ENCODE measurements at regions not wholly inside any gene's neighbourhood (a gene's known extent, or its start where the extent isn't known, plus 50 kb on each side); places are given as distances from the start of the nearest gene placed in this dataset.

- Histone ChIP-seq H3K27ac (no peak overlapping the region), H3K9me3 (peaks cover 15% of the 10 kb centered on the region), H3K4me3 (no peak overlapping the region), H3K36me3 (no peaks in the 10 kb centered on the region), H3K4me1 (no peaks in the 10 kb centered on the region), H3K27me3 (no peaks in the 10 kb centered on the region)
- DNase-seq (ENCODE audit: low spot score in 2 of 2), result no peak
- 36% methylated on average over 1 of the region's 1 CpG for WGBS
- TF ChIP-seq, protein P1, sequence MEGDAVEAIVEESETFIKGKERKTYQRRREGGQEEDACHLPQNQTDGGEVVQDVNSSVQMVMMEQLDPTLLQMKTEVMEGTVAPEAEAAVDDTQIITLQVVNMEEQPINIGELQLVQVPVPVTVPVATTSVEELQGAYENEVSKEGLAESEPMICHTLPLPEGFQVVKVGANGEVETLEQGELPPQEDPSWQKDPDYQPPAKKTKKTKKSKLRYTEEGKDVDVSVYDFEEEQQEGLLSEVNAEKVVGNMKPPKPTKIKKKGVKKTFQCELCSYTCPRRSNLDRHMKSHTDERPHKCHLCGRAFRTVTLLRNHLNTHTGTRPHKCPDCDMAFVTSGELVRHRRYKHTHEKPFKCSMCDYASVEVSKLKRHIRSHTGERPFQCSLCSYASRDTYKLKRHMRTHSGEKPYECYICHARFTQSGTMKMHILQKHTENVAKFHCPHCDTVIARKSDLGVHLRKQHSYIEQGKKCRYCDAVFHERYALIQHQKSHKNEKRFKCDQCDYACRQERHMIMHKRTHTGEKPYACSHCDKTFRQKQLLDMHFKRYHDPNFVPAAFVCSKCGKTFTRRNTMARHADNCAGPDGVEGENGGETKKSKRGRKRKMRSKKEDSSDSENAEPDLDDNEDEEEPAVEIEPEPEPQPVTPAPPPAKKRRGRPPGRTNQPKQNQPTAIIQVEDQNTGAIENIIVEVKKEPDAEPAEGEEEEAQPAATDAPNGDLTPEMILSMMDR (IDR thresholded peaks at IDR 0.05), result no peak
These were observed 287.6 kb downstream of the MAP2K6 start for GRCh38 chr17:69702078-69702477.

GRCh38 chr17:69703751-69704150, 289.3 kb downstream of the MAP2K6 start:
- Histone ChIP-seq H3K4me1 (no peaks in the 10 kb centered on the region), H3K9me3 (peaks cover 7% of the 10 kb centered on the region), H3K27me3 (no peaks in the 10 kb centered on the region), H3K36me3 (no peaks in the 10 kb centered on the region), H3K4me3 (no peak overlapping the region), H3K27ac (no peak overlapping the region)
- TF ChIP-seq POLR2A (IDR thresholded peaks at IDR 0.05), result no peak
- TF ChIP-seq EP300 (IDR thresholded peaks at IDR 0.05), result no peak
- no peak for TF ChIP-seq POLR2AphosphoS5 (IDR thresholded peaks at IDR 0.05)
- TF ChIP-seq, protein P1 (IDR thresholded peaks at IDR 0.05), result no peak
- WGBS, result 71% methylated on average over 1 of the region's 1 CpG
- no peak for DNase-seq (ENCODE audit: low spot score in 2 of 2)

DNA sequence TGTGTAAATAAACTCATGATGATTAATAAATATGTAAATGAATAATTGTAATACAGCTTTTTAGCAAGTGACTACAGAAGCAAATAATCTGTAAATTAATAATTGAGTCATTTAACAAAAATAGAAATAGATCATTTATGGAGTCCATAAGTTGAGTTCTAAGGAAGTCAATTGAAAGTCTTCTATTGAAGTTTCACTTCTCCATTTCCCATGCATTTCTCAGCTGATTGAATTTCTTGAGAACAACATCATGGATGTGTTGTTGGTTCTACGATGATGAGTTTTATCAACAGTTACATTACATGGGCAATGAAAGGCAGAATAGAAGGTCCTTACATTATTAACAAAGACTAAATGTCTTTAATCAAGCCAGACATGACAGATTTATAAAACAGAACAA, 290.4 kb downstream of the MAP2K6 start:
- Histone ChIP-seq H3K27me3 (no peaks in the 10 kb centered on the region), H3K4me3 (no peak overlapping the region), H3K9me3 (no peaks in the 10 kb centered on the region), H3K4me1 (no peaks in the 10 kb centered on the region), H3K36me3 (no peaks in the 10 kb centered on the region), H3K27ac (no peak overlapping the region)
- no peak for DNase-seq (ENCODE audit: low spot score in 2 of 2)
- TF ChIP-seq, protein P1 (IDR thresholded peaks at IDR 0.05), result no peak
- TF ChIP-seq POLR2AphosphoS5 (IDR thresholded peaks at IDR 0.05) (no peak), POLR2A (IDR thresholded peaks at IDR 0.05) (no peak), EP300 (IDR thresholded peaks at IDR 0.05) (no peak)
- WGBS, result 82% methylated on average over 1 of the region's 1 CpG

- Histone ChIP-seq H3K4me1 (no peaks in the 10 kb centered on the region), H3K27ac (no peak overlapping the region), H3K4me3 (no peak overlapping the region), H3K9me3 (no peaks in the 10 kb centered on the region), H3K27me3 (no peaks in the 10 kb centered on the region), H3K36me3 (no peaks in the 10 kb centered on the region)
- no peak for DNase-seq (ENCODE audit: low spot score in 2 of 2)
- TF ChIP-seq, protein P1 (IDR thresholded peaks at IDR 0.05), result no peak
- TF ChIP-seq POLR2AphosphoS5 (IDR thresholded peaks at IDR 0.05) (no peak), POLR2A (IDR thresholded peaks at IDR 0.05) (no peak), EP300 (IDR thresholded peaks at IDR 0.05) (no peak)
- 68% methylated on average over 2 of the region's 2 CpGs for WGBS
These were observed 291.6 kb downstream of the MAP2K6 start for GRCh38 chr17:69706127-69706526.

GRCh38 chr17:69709441-69709840, 294.9 kb downstream of the MAP2K6 start:
- Histone ChIP-seq H3K27ac (no peak overlapping the region), H3K36me3 (no peaks in the 10 kb centered on the region), H3K4me3 (no peak overlapping the region), H3K27me3 (no peaks in the 10 kb centered on the region), H3K9me3 (no peaks in the 10 kb centered on the region), H3K4me1 (no peaks in the 10 kb centered on the region)
- TF ChIP-seq EP300 (IDR thresholded peaks at IDR 0.05) (no peak), POLR2AphosphoS5 (IDR thresholded peaks at IDR 0.05) (no peak), POLR2A (IDR thresholded peaks at IDR 0.05) (no peak)
- TF ChIP-seq, protein P1 (IDR thresholded peaks at IDR 0.05), result no peak
- DNase-seq (ENCODE audit: low spot score in 2 of 2), result no peak
- 85% methylated on average over 6 of the region's 6 CpGs for WGBS

All from suprapubic skin (tissue), 4 donors.